WTC11 (cell line): ENCODE measurements at regions not wholly inside any gene's neighbourhood (a gene's known extent, or its start where the extent isn't known, plus 50 kb on each side); places are given as distances from the start of the nearest gene placed in this dataset.

Experiments used
- CBFB ChIP-seq: sonication (generic); formaldehyde crosslinking; IDR thresholded peaks from 2 replicates; pipeline ENCODE4 v1.8.1; 2022; ENCODE audit warnings: mild to moderate bottlenecking, low read depth, missing genetic modification reagents
- RORB ChIP-seq: fragments of 250-450 bp; sonication (Bioruptor Pico); IDR thresholded peaks from 2 replicates; pipeline ENCODE4 v1.9.0; 2021; ENCODE audit warnings: mild to moderate bottlenecking
- TF ChIP-seq, protein P1 (sequence below): sonication (generic); formaldehyde crosslinking; IDR thresholded peaks from 2 replicates; pipeline ENCODE4 v1.8.1; 2023; ENCODE audit warnings: mild to moderate bottlenecking, missing genetic modification reagents, moderate library complexity
- TF ChIP-seq, protein P2 (sequence below): sonication (generic); formaldehyde crosslinking; IDR thresholded peaks from 2 replicates; pipeline ENCODE4 v1.8.0; 2023; ENCODE audit warnings: mild to moderate bottlenecking, missing genetic modification reagents
- TF ChIP-seq, protein P3 (sequence below): fragments of 200-600 bp; IDR thresholded peaks from 2 replicates; pipeline ENCODE4 v1.8.0; 2022; ENCODE audit warnings: antibody characterized with exemption

DNA sequence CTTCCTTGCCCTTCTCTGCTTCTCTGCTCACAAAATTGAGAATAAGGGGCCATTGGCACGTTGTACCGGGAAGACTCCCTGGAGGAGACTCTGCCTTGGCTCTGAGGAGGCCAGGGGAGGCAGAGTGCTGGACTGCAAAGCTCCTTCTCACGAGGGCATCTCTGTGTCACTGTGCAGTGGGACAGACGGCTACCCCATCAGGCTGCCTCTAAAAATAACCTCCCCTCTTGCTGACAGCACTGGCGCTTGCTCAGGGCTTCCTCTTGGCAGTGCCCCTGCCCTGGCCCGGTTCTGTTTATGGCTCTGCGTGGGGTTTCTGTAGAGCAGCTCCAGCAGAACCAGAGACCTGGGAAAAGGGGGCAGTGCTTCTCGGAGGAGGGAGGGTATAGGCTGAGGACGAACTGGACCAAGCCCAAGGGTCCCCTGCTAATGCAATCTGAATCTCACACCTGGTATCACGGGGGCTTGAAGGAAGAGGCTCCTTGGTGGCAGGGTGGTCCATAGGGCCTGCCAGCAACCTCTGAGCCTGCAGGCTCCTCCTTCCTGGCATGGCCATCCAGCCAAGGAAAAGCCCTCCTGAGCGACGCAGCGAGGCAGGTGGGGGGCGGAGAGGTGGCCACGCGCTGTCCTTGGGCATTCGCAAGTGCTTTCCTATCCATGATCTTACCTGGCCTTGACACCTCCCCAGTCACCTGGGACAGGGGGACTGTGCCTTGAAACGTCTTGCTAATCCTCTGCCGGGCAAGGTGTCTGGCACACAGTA is 63.3 kb upstream of the TLE3 start:
- TF ChIP-seq RORB (CRISPR knock-in tag) (no peak), CBFB (no peak)
- TF ChIP-seq, protein P1, sequence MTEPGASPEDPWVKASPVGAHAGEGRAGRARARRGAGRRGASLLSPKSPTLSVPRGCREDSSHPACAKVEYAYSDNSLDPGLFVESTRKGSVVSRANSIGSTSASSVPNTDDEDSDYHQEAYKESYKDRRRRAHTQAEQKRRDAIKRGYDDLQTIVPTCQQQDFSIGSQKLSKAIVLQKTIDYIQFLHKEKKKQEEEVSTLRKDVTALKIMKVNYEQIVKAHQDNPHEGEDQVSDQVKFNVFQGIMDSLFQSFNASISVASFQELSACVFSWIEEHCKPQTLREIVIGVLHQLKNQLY (CRISPR knock-in tag), result no peak
- TF ChIP-seq, protein P2, sequence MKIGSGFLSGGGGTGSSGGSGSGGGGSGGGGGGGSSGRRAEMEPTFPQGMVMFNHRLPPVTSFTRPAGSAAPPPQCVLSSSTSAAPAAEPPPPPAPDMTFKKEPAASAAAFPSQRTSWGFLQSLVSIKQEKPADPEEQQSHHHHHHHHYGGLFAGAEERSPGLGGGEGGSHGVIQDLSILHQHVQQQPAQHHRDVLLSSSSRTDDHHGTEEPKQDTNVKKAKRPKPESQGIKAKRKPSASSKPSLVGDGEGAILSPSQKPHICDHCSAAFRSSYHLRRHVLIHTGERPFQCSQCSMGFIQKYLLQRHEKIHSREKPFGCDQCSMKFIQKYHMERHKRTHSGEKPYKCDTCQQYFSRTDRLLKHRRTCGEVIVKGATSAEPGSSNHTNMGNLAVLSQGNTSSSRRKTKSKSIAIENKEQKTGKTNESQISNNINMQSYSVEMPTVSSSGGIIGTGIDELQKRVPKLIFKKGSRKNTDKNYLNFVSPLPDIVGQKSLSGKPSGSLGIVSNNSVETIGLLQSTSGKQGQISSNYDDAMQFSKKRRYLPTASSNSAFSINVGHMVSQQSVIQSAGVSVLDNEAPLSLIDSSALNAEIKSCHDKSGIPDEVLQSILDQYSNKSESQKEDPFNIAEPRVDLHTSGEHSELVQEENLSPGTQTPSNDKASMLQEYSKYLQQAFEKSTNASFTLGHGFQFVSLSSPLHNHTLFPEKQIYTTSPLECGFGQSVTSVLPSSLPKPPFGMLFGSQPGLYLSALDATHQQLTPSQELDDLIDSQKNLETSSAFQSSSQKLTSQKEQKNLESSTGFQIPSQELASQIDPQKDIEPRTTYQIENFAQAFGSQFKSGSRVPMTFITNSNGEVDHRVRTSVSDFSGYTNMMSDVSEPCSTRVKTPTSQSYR (CRISPR knock-in tag), result no peak
- TF ChIP-seq, protein P3, sequence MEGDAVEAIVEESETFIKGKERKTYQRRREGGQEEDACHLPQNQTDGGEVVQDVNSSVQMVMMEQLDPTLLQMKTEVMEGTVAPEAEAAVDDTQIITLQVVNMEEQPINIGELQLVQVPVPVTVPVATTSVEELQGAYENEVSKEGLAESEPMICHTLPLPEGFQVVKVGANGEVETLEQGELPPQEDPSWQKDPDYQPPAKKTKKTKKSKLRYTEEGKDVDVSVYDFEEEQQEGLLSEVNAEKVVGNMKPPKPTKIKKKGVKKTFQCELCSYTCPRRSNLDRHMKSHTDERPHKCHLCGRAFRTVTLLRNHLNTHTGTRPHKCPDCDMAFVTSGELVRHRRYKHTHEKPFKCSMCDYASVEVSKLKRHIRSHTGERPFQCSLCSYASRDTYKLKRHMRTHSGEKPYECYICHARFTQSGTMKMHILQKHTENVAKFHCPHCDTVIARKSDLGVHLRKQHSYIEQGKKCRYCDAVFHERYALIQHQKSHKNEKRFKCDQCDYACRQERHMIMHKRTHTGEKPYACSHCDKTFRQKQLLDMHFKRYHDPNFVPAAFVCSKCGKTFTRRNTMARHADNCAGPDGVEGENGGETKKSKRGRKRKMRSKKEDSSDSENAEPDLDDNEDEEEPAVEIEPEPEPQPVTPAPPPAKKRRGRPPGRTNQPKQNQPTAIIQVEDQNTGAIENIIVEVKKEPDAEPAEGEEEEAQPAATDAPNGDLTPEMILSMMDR, result no peak
